Mesendoderm (in vitro differentiated cells): ENCODE measurements at regions not wholly inside any gene's neighbourhood (a gene's known extent, or its start where the extent isn't known, plus 50 kb on each side); places are given as distances from the start of the nearest gene placed in this dataset.

Source experiments
- DNase-seq: peaks from one replicate; pipeline ENCODE4 v3.0.0; 2013
- H2AK5ac ChIP-seq: 2 replicates; pipeline ENCODE4 v1.6.1; 2013; ENCODE audit warnings: low read length, inconsistent platforms
- H2BK120ac ChIP-seq: 2 replicates; pipeline ENCODE4 v1.6.1; 2013; ENCODE audit warnings: low read depth, mild to moderate bottlenecking, low read length, moderate library complexity, mixed read lengths
- H2BK15ac ChIP-seq: replicated peaks from 2 replicates; pipeline ENCODE4 v1.6.1; 2013; ENCODE audit warnings: low read depth, mild to moderate bottlenecking, moderate library complexity
- H2BK5ac ChIP-seq: 2 replicates; pipeline ENCODE4 v1.6.1; 2013; ENCODE audit warnings: low read length, inconsistent platforms
- H3K18ac ChIP-seq: 2 replicates; pipeline ENCODE4 v1.6.1; 2013; ENCODE audit warnings: mild to moderate bottlenecking, low read length, mixed read lengths
- H3K23ac ChIP-seq: one replicate; pipeline ENCODE4 v1.6.1; 2013; ENCODE audit warnings: low read length
- H3K27ac ChIP-seq: 2 replicates; pipeline ENCODE4 v1.5.1; 2013; ENCODE audit warnings: low read depth, mild to moderate bottlenecking, inconsistent platforms, low read length, moderate library complexity
- H3K27me3 ChIP-seq: 2 replicates; pipeline ENCODE4 v1.6.1; 2013; ENCODE audit warnings: low read length, control low read depth, mild to moderate bottlenecking, inconsistent platforms; ENCODE audit not compliant: insufficient read depth, poor library complexity
- H3K36me3 ChIP-seq: 2 replicates; pipeline ENCODE4 v1.6.1; 2013; ENCODE audit warnings: low read length, inconsistent platforms; ENCODE audit not compliant: control insufficient read depth, insufficient read depth
- H3K4ac ChIP-seq: one replicate; pipeline ENCODE4 v1.6.1; 2013; ENCODE audit warnings: low read depth, mild to moderate bottlenecking, low read length, moderate library complexity
- H3K4me1 ChIP-seq: 2 replicates; pipeline ENCODE4 v1.6.1; 2013; ENCODE audit warnings: low read depth, low read length, inconsistent platforms; ENCODE audit not compliant: control insufficient read depth
- H3K4me2 ChIP-seq: 2 replicates; pipeline ENCODE4 v1.6.1; 2013; ENCODE audit warnings: low read length
- H3K4me3 ChIP-seq: 2 replicates; pipeline ENCODE4 v1.5.1; 2013; ENCODE audit warnings: mild to moderate bottlenecking, low read length
- H3K56ac ChIP-seq: one replicate; pipeline ENCODE4 v1.6.1; 2013; ENCODE audit warnings: low read length
- H3K79me1 ChIP-seq: 2 replicates; pipeline ENCODE4 v1.6.1; 2013; ENCODE audit warnings: low read length, inconsistent platforms
- H3K79me2 ChIP-seq: 2 replicates; pipeline ENCODE4 v1.6.1; 2013; ENCODE audit warnings: mild to moderate bottlenecking, low read length; ENCODE audit not compliant: control insufficient read depth, insufficient read depth
- H3K9ac ChIP-seq: 2 replicates; pipeline ENCODE4 v1.6.1; 2013; ENCODE audit warnings: low read length, inconsistent platforms
- H4K5ac ChIP-seq: one replicate; pipeline ENCODE4 v1.6.1; 2013; ENCODE audit warnings: low read length
- H4K8ac ChIP-seq: one replicate; pipeline ENCODE4 v1.6.1; 2013; ENCODE audit warnings: low read depth, mild to moderate bottlenecking, control low read depth, low read length, moderate library complexity
- WGBS: extraction: QIAGEN DNeasy Blood & Tissue Kit; methylation state at CpG from one replicate; pipeline ENCODE4 v1.1.7; 2013; ENCODE audit warnings: low lambda C conversion rate, missing lambda C conversion rate; ENCODE audit not compliant: insufficient coverage; ENCODE audit errors: extremely low coverage; 5-methylcytosine and 5-hydroxymethylcytosine counted together

DNA sequence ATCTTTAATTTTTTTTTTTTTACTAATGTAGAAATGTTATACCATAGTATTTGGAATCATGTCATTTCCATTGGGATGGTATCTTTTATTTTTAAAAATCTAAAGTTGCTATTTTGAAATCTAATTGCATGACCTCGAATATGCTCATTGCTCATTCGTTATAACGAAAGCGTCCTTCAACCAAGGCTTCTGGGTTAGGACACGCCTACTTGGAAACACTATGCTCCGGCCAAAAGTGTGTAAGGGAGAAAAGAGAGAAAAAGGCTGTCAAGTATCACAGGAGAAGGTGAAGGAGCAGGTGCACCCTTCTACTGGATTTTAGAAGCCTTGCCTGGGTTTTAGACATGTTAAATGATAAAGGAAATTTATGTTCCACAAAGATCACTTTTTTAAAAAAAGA is 465.9 kb upstream of the ID2 start:
- Histone ChIP-seq H2BK5ac (no peak overlapping the region), H3K4me1 (no peaks in the 10 kb centered on the region), H3K9ac (no peak overlapping the region), H3K36me3 (no peaks in the 10 kb centered on the region), H4K5ac (no peak overlapping the region), H3K4me3 (no peak overlapping the region), H3K4me2 (no peak overlapping the region), H3K27me3 (no peaks in the 10 kb centered on the region), H3K18ac (no peak overlapping the region), H3K56ac (no peak overlapping the region), H3K23ac (no peak overlapping the region), H2BK120ac (no peak overlapping the region), H3K79me2 (no peaks in the 10 kb centered on the region), H3K27ac (no peak overlapping the region), H3K4ac (no peak overlapping the region), H3K79me1 (no peaks in the 10 kb centered on the region), H4K8ac (no peak overlapping the region), H2BK15ac (no peak overlapping the region), H2AK5ac (no peak overlapping the region)
- no CpG with 5 or more reads among the region's 6 CpGs for WGBS
- no peak for DNase-seq

DNA sequence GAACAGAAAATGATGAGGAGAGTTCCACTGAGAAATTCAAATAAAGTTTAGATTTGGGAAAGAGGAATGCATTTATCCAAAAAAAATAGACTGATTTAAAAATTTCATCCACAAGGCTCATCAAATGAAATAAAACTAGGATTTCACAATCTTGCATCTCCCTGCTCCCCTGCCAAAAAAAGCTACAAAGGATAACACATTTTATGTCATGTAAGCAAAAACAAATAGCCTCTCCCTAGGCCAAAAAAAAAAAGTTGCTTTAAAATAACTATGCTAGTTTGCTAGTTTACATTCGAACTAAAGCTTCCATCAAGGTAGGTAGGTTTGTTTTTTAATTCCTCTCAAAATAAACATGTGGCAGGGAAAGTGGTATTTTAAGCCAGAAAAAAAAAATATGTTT is 465.5 kb upstream of the ID2 start:
- Histone ChIP-seq H2AK5ac (no peak overlapping the region), H3K4me2 (no peak overlapping the region), H3K27ac (no peak overlapping the region), H3K79me1 (no peaks in the 10 kb centered on the region), H4K8ac (no peak overlapping the region), H3K9ac (no peak overlapping the region), H2BK5ac (no peak overlapping the region), H2BK15ac (no peak overlapping the region), H3K79me2 (no peaks in the 10 kb centered on the region), H3K27me3 (no peaks in the 10 kb centered on the region), H3K18ac (no peak overlapping the region), H3K56ac (no peak overlapping the region), H3K4me1 (no peaks in the 10 kb centered on the region), H2BK120ac (no peak overlapping the region), H3K4me3 (no peak overlapping the region), H4K5ac (no peak overlapping the region), H3K23ac (no peak overlapping the region), H3K36me3 (no peaks in the 10 kb centered on the region), H3K4ac (no peak overlapping the region)
- no CpG with 5 or more reads among the region's 1 CpG for WGBS
- DNase-seq: no peak

GRCh38 chr2:8217468-8218030 is 464.3 kb upstream of the ID2 start:
- Histone ChIP-seq H4K8ac (no peak overlapping the region), H3K9ac (no peak overlapping the region), H2BK5ac (no peak overlapping the region), H2AK5ac (no peak overlapping the region), H3K27me3 (no peaks in the 10 kb centered on the region), H2BK15ac (no peak overlapping the region), H2BK120ac (no peak overlapping the region), H3K27ac (no peak overlapping the region), H3K18ac (no peak overlapping the region), H3K4me2 (no peak overlapping the region), H3K56ac (no peak overlapping the region), H3K4me3 (no peak overlapping the region), H3K4ac (no peak overlapping the region), H3K79me1 (no peaks in the 10 kb centered on the region), H3K79me2 (no peaks in the 10 kb centered on the region), H3K4me1 (no peaks in the 10 kb centered on the region), H3K36me3 (no peaks in the 10 kb centered on the region), H3K23ac (no peak overlapping the region), H4K5ac (no peak overlapping the region)
- no CpG with 5 or more reads among the region's 9 CpGs for WGBS
- no peak for DNase-seq

DNA sequence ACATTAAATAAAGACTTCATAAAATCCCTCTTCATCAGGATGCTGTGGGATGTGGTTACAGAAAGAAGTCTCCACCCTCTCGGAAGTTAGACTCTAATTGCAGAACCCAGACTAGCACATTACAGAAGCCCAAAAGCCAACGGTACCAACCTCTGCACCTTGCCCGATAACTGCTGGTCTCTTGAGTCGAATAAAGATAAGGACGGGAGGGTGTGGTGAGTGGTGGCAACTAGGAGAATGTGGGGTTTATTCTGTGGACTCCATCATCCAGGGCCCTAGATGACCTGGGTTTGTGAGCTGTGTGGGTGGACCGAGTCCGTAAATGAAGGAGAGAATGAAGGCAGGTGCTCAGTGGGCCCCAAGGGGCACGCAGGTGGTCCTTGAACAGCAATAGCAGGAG is 462.8 kb upstream of the ID2 start:
- H3K4me3 ChIP-seq: no peak overlapping the region
- H4K8ac ChIP-seq: no peak overlapping the region
- no peak overlapping the region for H2BK5ac ChIP-seq
- no peak overlapping the region for H3K4ac ChIP-seq
- H2AK5ac ChIP-seq: no peak overlapping the region
- H3K27me3 ChIP-seq: no peaks in the 10 kb centered on the region
- peaks cover 5% of the 10 kb centered on the region for H3K4me1 ChIP-seq
- DNase-seq: no peak
- no peak overlapping the region for H4K5ac ChIP-seq
- no peak overlapping the region for H3K56ac ChIP-seq
- H3K18ac ChIP-seq: no peak overlapping the region
- H3K79me2 ChIP-seq: no peaks in the 10 kb centered on the region
- no peak overlapping the region for H3K23ac ChIP-seq
- H3K79me1 ChIP-seq: no peaks in the 10 kb centered on the region
- WGBS: no CpG with 5 or more reads among the region's 8 CpGs
- H3K4me2 ChIP-seq: no peak overlapping the region
- H3K9ac ChIP-seq: no peak overlapping the region
- no peak overlapping the region for H2BK15ac ChIP-seq
- no peak overlapping the region for H2BK120ac ChIP-seq
- no peak overlapping the region for H3K27ac ChIP-seq
- H3K36me3 ChIP-seq: no peaks in the 10 kb centered on the region

GRCh38 chr2:8219631-8220355 is 462.1 kb upstream of the ID2 start:
- no peak overlapping the region for H3K4me2 ChIP-seq
- no peak overlapping the region for H4K5ac ChIP-seq
- WGBS: no CpG with 5 or more reads among the region's 22 CpGs
- H3K36me3 ChIP-seq: no peaks in the 10 kb centered on the region
- no peak for DNase-seq
- H2BK15ac ChIP-seq: no peak overlapping the region
- no peaks in the 10 kb centered on the region for H3K79me1 ChIP-seq
- H3K4me3 ChIP-seq: no peak overlapping the region
- no peak overlapping the region for H3K27ac ChIP-seq
- no peak overlapping the region for H3K56ac ChIP-seq
- no peak overlapping the region for H2BK5ac ChIP-seq
- H2BK120ac ChIP-seq: no peak overlapping the region
- H3K4me1 ChIP-seq: peaks cover 5% of the 10 kb centered on the region
- no peak overlapping the region for H3K9ac ChIP-seq
- no peak overlapping the region for H4K8ac ChIP-seq
- H3K27me3 ChIP-seq: no peaks in the 10 kb centered on the region
- no peak overlapping the region for H3K18ac ChIP-seq
- no peak overlapping the region for H3K4ac ChIP-seq
- no peaks in the 10 kb centered on the region for H3K79me2 ChIP-seq
- H2AK5ac ChIP-seq: no peak overlapping the region
- H3K23ac ChIP-seq: no peak overlapping the region
